Raji (cell line): ENCODE measurements at regions not wholly inside any gene's neighbourhood (a gene's known extent, or its start where the extent isn't known, plus 50 kb on each side); places are given as distances from the start of the nearest gene placed in this dataset.

Experiments used
- POLR2A ChIP-seq: IDR thresholded peaks from 2 replicates; pipeline ENCODE4 v1.6.1; 2011; ENCODE audit warnings: low read depth, low read length, control low read depth; ENCODE audit not compliant: insufficient read depth

DNA sequence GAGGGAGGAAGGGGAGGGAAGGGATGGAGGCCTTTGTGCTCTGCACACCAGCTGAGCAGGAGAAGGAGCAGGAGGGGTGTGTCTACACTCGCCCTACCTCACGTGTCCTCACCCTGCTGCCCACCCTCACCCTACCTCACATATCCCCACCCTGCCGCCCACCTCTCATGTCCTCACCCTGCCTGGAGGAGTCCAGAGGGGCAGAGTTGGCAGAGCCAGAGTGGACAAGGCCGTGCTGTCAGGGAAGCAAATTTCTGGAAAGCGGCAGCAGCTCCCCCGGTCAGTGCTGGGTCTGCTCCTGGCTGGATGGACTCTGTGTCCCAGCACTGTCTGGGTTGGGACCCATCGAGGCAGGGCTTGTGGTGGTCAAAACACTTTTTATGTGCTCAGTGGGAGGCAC is 799.6 kb downstream of the BRD1 start:
- TF ChIP-seq POLR2A = no peak

- TF ChIP-seq POLR2A = no peak
Measured at GRCh38 chr22:49027368-49027670, 800.4 kb downstream of the BRD1 start.

DNA sequence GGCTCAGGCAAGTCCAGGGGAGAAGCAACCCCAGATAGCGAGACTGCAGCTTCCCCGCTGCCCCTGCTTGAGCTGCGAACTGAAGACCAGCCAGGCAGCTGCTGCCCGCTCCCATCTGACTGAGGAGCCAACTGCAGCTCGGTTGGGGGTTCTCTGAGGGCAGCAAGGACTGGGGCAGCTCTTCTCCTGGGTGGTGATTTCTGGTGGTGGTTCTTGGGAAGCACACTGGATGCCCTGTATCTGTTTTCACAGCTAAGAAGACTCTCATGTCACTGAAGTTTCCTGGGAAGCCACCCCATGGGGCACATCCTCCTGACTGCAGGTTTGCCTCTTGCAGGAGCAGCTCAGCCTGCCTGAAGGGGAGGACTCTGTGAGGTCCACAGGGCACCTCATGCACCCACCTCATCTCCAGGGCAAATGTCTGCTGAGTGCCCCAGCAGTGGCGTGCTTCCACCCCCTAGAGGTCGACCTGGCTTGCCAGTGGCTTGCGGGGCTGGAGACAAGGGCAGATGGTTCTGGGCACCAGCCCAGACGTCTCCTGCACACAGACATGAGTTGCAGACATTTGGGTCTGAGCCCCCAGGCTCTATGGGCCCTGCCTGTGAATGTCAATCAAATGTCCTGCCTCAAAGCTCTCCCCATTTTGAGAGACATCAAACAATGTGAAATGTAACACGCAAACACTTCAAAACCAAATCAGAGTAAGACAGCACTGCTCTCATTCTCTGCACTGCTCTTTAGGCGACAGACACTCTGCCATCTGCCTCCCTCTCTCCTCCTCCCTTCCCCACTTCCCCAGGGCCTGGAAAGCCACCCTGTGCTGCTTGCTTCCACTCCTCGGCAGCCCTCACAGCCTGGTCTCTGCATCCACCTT is 800.9 kb downstream of the BRD1 start:
- no peak for TF ChIP-seq POLR2A

- TF ChIP-seq POLR2A = no peak
Measured at GRCh38 chr22:49025791-49026493, 801.7 kb downstream of the BRD1 start.

GRCh38 chr22:49024775-49025440 is 802.8 kb downstream of the BRD1 start:
- no peak for TF ChIP-seq POLR2A

DNA sequence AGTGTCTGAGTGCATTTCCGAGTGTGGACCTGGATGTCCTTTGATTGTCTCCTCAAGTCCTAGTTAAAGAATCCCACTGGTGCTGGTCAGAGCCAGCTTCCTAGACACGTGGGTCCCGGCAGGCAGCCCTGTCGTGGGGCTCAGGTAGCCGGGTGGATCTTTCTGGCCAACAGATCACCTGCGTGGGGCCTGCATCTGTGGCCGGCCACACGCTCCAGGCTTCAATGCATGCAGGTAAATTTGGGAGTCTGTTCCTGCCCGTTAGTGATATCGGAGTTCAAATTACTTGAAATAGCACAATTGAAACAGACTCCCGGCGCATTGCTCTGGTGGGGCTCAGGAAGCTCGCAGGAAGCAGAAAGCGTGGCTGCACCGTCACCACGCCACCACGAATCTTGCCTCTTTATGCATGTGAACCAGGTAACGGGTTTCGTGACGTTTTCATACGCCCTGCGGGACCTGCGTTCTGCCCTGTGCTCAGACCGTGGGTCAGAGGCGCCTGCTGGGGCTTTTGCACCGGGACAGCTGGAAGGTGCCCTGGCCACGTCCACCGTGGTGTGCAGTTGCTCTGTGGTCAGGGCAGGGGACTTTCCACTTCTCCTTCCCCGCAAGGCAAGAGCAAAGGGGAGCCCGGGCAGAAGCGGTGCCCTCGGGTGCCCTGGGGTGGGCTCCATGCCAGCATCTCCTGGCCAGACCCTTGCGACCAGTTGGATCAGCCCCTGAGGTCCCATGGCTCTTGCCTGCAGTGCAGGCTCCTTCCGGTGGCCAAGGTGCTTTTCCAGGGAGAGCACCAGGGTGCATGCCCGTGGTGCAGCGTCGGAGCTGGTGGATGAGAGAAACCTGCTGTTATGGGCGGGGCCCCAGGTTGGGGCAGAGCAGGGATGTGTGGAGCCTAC is 803.5 kb downstream of the BRD1 start:
- no peak for TF ChIP-seq POLR2A

- no peak for TF ChIP-seq POLR2A
Measured at GRCh38 chr22:49023161-49023878, 804.4 kb downstream of the BRD1 start.

- no peak for TF ChIP-seq POLR2A
Measured at GRCh38 chr22:49022816-49023160, 804.9 kb downstream of the BRD1 start.

DNA sequence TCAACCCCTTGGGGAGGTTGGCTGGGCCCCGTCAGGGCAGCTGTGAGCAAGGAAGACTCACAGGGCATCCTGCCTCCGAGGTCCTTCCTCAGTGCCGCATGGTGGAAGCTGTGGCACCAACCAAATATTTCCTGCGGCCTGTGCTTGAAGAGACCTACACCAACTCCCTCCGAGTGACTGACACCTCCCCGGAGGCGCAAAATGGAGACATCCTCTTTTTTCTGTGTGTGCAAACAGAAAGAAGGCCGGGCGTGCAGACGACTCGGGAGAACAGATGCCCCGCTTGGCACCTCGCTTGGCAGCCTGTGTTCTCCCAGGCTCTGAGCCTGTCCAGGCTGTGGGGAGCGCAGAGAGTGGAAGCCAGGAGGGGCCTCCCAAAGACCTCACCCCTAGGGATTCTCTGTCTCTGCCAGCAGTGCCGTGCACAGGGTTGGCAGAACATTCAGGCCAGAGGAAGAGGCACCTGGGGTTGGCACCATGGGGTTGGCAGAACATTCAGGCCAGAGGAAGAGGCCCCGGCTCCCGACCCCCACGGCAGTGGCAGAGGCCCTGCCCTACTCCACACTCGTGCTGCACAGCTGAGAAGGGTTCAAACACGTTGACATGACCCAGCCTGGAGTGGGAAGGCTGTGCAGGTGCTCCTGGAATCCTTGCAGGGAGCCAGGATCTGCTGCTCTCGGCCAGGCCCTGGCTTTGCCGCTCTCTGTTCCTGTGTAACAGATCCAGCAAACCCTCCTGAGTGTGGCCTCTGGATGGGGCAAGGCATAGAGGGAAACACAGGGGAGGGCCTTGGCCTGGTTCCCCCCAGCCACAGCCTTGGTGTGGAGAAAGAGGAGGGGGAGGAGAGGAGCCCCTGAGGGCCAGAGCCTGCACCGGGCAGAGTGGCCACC is 805.5 kb downstream of the BRD1 start:
- no peak for TF ChIP-seq POLR2A

DNA sequence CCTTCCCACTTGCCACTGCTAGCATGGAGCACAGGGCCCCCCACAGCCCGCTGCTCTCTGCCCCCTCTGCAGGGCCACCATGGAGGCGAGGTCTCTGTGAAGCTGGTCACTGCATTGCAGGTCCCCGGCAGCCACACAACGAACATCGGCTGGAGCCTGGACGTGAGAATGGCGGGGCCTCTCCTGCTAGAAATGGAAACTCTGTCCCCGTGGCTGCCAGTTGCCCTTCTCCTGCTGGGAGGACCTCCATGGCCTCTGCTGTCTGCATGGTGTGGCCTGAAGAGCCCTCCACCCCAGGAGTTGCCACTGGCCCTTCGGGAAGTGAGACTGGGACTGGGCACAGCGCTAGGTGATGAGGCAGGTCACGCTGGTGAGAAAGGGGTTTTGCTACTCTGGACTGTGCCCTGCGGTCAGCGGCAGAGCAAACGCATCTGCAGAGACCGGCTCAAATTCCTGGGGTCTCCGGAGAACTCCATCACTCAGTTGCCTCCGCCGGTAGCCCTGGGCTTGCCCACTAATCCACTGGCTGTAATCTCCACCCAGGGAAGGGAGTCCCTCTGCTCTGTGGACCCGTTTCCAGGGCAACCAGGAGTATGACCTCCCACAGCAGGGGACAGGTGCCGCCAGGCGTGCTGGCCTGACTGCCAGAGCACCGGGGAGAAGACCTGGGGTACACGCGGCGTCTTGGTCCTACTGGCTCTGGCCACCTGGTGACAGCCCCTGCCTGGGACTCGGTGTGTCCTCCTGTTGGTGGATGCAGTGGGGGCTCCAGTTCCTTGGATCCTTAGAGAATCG is 806.3 kb downstream of the BRD1 start:
- TF ChIP-seq POLR2A = no peak

DNA sequence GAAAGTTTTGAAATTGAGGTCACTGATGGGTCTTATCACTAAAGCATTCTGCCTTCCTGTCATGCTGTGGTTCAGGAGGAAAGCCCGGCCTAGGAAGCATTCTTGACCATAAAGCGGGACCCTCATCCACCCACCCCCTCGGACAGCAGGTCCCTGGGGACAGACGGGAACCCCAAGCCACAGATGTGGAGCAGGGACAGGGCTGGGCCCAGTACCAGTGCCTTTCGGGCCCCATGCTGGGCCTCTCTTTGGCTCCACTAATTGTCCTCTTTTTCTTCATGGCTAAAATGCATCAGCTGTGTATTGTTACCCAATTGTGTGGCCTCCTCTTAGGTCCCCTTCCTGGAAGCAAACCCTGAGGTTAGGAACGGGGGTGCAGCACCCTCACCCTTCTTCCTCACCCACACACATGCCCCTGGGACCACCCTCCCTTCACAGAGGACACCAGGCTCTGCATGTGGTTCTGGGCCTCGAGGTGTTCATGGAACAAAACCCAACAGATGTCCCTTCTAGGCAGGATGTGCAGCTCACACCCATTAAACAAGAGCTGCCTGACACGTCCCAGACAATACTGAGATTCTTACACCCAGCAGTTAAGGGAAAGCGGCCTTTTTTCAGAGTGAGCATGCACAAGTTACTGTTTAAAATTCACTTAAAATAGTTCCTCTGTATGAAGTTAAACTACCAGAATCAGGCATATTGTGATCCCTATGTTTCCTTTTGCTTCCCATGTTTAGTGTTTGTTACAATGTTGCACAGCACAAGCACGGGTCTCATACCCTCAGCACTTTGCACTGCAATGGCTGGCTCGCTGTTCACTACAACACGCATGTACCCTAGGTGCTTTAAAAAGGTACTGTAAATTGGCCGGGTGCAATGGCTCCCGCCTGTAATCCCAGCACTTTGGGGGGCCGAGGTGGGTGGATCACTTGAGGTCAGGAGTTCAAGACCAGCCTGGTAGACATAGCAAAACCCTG is 807.6 kb downstream of the BRD1 start:
- no peak for TF ChIP-seq POLR2A

GRCh38 chr22:49018601-49019000 is 809.1 kb downstream of the BRD1 start:
- TF ChIP-seq POLR2A = no peak
